HG03442 (cell line): ENCODE measurements at regions not wholly inside any gene's neighbourhood (a gene's known extent, or its start where the extent isn't known, plus 50 kb on each side); places are given as distances from the start of the nearest gene placed in this dataset.

Experiments
- ATAC-seq: cut with Tn5 transposase; IDR thresholded peaks from one replicate; pipeline ENCODE4 v1.9.1; 2021; ENCODE audit warnings: mild to moderate bottlenecking, moderate library complexity; ENCODE audit not compliant: unreplicated experiment

DNA sequence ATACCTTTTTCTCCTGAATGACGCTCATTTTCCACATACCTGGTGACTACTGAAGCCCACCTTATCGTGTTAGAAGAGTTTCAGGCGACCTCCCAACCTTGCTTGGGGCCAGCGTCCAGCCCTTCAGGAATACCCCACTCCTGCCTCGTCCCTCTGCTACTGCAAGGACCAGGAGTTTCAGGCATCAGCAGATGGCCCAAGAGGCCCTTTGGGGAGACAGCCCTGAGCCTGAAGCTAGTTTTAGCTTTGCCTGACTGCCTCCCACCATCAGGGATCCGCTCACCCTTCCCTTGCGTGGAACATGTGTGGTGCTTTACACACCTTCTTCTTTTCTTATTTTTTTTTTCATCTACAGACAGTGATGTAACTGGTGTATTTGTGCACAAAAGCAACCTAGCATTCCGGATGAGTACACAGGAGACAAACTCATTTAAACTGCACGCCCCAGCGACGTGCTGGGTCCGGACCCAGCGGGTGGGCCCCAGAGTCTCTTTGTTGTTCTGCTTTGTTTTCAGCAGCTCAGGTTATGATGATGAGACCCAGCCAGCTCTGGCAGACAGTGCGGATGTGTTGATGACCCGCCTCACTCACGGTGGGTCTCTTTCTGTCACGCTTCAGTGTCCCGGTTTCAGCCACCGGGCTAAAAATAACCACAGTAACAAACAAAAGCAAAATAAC lies 242.4 kb downstream of the C16orf95 start:
- peak; percentile 58 for ATAC-seq

- no peak for ATAC-seq
These were observed 241.8 kb downstream of the C16orf95 start for GRCh38 chr16:87075319-87075860.

DNA sequence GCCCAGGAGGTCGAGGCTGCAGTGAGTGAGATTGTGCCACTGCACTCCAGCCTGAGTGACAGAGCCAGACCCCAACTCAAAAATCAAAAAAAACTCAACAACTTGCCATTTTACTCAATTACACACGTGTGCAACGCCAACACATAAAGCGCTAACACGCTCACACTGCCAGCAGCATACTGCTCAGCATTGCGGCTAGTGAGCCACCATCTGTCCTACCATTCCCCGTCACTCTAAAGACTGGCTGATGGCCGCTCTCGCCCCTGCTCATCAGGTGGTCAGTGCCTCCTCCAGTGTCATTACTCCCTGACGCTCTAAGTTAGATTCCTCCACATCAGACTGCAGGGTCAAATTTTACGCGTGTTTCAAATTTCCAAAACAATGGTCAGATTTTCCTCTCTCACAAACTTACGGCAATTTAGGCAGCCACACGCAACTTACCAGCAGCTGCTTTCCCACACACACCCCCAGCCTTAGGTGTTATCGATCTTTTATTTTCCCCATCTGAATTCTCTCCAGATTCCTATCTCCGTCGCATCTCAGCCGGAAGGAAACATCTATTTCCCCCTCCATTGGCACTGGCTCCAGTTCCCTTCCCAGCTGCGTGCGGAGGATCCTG lies 240.8 kb downstream of the C16orf95 start:
- no peak for ATAC-seq

DNA sequence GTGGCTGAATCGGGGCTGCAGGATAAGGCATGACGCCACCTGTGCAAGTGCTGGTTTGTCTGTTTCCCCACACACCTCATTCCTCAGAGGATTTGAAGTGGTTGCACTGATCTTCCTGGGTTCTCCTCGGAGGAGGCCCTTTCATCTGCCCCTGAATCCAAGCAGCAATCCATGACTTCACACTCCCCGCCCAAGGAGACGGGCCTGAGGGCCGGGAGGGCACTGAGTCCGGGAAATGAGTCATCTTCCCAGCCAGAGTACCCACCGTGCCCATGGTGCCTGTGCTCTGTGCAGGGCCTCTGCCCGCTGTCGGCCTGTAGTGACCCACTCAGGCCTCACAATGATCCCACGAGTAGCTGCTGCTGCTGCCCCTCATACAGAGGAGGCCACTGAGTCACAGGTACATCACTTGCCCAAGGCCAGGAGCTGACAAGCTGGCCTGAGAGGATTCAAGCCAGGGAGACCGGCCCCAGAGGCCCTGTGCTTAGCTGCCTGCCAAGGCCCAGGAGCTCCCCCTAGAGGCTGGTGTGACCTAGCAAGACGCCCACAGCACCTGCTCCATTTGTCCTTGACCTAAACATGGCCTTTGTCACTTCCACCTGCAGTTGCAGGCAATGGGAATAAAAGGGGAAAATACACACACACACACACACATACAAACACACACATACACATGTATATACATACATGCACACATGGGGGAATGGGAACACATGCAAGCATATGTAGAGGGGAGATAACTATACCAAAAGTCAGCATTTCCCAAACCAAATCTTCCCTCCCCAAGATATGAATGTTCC lies 240.0 kb downstream of the C16orf95 start:
- ATAC-seq, result no peak

DNA sequence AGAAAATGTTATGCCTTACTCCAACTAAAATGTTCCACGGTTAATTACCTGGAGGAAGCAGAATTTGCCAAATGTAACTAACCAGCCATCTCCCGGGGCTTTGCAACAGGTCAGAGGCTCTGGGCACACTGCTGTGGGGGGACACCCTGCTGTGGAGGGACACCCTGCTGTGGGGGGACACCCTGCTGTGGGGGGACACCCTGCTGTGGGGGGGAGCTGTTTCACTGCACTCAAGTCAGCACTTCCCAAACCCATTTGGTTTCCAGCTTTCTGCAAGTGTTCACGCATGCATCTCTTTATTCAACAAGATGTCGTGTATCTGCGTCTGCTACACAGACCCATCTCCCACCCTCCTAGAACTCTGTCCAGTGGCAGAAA lies 239.5 kb downstream of the C16orf95 start:
- ATAC-seq, result no peak

DNA sequence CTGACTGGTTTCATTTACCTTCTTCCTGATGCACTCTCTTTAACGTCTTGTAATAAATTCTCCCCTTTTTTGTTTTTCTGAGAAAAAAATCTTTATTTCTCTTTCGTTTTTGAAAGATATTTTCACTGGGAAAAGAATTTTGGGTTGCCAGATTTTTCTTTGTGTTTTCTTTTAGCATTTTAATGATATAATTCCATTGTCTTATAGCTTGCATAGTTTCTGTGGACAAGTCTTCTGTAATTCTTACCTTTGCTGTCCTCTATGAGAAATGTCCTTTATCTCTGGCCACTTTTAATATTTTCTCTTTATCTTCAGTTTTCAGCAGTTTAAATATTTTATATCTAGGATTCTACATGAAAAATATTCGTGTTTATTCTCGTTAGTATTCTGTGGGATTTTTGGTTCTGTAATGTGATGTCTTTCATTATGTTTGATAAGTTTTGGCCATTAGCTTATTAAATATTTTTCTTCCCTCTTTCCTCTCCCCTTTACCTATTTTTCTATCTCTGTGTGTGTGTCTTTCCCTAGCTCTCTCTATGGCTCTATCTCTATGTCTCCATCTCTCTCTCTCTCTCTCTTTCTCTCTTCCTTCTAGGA lies 236.5 kb downstream of the C16orf95 start:
- no peak for ATAC-seq

- ATAC-seq, result no peak
These were observed 231.8 kb downstream of the C16orf95 start for GRCh38 chr16:87085441-87085840.

DNA sequence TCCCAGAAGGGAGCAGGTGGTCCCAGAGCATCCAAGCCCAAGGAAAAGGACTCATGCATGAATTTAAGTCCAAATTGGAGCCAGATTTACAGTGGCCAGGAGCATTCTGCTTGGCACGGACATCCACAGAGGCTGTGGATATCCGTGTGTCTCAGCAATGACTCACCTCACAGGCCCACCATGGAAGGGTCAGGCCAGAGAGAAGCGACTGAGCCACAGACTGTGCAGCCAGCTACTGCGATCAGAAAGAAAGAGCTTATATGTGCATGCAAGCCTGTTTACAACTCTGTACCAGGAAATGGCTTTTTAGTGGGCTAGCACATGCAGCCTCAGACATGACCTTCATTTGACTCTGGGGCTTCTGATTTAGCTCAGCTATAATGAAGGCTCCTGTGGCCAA lies 231.0 kb downstream of the C16orf95 start:
- no peak for ATAC-seq

DNA sequence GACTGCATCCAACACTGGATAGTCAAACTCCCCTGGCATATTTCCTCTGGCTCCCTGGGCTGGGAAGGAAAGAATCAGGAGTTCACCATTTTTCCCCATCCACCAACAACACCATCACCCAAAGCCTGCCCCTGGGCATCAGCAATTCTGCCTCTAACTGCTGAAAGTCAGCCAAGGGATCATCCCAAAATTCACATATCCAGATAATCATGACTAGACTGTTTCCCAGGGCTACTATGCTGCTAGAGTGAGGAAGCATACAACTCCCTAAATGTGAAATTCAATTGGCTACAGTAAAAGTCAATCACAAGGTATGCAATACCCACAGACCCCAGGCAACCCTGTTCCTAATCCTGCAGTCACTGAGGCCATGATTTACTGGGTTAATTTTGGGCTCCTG lies 230.6 kb downstream of the C16orf95 start:
- ATAC-seq, result no peak

DNA sequence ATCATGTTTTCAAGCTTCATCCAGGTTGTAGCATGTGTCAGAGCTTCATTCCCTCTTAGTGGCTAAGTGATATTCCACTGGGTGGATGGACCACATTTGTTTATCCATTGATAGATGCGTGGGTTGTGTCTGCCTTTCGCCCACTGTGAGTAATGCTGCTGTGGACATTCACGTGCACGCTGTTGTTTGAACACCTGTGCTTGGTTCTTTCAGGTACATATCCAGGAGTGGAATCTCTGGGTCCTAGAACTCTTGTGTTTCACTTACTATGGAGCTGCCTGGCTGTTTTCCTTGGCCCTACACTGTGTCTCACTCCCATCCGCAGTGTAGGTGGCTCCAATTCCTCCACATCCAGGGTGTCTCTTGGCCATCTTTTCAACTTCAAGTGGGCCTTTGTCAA lies 224.2 kb downstream of the C16orf95 start:
- ATAC-seq, result no peak

- ATAC-seq, result no peak
These were observed 223.2 kb downstream of the C16orf95 start for GRCh38 chr16:87093804-87094555.

GRCh38 chr16:87094556-87094865 lies 222.7 kb downstream of the C16orf95 start:
- no peak for ATAC-seq

DNA sequence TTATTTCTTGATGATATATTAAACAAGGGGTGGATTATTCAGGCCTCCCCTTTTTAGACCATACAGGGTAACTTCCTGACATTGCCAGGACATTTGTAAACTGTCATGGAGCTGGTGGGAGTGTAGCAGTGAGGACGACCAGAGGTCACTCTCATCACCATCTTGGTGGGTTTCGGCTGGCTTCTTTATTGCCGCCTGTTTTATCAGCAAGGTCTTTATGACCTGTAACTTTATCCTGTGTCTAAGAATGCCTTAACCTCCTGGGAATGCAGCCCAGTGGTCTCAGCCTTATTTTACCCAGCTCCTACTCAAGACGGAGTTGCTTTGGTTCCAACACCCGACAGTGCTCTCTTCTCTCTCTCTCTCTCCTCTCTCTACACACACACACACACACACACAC lies 221.9 kb downstream of the C16orf95 start:
- no peak for ATAC-seq

DNA sequence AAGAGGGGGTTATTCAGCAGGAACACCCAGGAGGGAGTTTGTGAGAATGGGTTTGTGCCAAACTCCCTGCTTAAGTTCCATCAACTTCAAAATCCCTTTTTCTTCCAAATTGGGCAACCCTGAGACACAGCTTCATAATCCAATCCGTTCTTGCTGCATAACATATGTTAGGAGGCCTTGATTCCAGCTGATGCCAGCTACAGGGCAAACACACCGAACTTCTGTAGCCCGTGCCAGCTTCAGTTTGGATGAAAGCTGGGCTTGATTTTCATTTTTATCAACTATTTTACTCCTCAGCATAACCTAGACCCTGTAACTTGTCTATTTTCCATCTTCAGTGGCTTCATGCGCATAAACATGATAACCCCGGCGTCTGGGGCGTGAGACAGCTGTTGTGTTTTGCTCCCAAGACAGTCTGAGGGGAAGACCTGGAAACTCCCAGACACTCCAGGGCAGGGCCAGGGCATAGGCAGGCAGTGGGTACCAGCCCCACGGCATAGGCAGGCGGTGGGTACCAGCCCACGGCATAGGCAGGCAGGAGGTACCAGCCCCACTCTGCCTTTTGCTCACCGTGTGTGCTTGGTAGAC lies 220.4 kb downstream of the C16orf95 start:
- ATAC-seq, result no peak

DNA sequence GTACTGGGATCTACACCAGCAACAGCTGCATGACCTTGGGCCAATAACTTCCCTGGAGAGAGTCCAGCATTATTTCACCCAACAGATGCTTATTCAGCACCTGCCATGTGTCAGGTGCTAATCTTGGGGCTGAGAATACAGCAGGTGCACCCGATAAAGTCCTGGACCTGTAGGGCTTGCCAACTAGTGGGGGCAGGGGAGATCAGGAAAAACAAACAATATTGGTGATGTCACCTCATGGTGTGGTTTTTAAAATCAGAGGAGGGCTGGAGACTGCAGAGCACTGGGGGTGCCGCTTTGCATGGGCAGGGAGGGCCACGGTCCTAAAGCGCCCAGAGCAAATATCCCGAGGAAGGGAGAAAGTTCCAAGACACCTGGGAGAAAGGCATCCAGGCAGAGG lies 218.8 kb downstream of the C16orf95 start:
- ATAC-seq, result no peak

DNA sequence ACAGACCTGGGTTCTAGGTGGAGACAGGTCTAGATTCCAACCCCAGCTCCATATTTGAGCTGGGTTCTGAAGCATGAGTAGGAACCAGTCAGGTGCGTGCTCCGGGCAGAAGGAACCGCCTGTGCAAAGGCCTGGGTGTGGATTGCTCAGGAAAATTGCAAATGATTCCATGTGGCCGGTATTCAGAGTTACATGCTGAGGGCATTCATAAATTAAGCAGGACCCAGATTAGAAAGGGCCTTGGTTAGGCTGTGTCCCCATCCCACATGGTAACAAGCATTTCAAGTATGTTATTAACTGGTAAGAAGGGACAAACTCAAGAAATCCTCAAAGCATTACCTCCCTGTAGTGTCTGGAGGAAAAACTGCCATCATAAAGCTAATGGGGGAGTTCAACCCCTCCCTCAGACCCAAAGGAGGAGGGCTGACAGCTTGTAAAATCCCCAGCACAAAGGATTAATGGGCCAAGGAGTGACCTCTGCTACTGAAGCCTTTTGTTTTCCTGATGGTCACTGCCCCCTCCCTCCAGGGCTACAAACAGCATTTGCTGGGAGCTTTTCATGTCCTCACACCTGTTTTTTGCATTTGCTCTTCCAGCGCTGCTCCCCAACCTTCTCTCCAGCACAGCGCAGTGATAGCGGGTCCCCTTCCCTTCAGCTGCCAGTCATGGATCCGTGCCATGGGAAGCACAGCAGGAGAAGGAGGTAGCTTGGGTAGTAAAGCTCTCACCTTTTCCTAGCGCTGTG lies 218.0 kb downstream of the C16orf95 start:
- no peak for ATAC-seq

GRCh38 chr16:87100306-87101058 lies 216.7 kb downstream of the C16orf95 start:
- ATAC-seq, result no peak

DNA sequence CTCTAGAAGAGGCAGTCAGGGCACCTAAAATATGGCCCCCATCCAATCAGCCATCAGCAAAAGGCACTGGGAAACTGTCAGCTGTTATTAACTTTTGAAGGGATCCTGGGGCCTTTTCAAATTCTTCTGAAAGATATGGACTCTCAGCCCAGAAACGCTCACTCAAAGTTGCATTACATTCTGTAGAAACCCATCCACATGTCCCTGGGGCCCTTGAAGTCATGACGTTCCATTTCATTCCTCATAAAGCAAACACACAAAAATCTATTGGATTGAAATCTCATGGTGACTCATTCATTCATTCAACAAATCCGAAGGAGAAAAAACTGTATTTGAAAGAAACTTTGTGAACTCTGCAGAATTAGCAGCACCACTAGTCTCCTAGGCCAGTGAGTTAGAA lies 215.3 kb downstream of the C16orf95 start:
- no peak for ATAC-seq

DNA sequence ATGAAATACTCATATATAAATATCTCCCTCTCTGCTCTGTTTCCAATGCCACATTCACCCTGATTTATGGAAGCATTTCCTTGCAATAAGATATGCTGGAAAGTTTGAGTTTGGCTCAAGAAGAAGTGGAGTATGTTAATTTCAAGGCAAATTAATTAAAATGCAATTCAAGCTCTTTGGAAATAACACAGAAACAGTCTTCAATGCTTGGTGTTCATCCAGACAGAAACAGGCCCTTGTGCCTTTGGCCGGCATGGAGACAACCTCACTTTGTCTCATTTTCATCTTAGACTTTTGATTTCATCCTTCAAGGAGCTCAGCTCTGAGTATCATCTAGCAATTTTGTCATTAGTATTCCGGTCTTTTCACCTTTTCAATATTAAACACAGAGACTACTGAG lies 210.0 kb downstream of the C16orf95 start:
- ATAC-seq, result no peak
